Dendritic cell treated with granulocyte-macrophage colony-stimulating factor and Interleukin-4, amounts not matched to agents 40 ng/mL and 50 ng/mL, for 4 days (primary cell): ENCODE measurements at regions not wholly inside any gene's neighbourhood (a gene's known extent, or its start where the extent isn't known, plus 50 kb on each side); places are given as distances from the start of the nearest gene placed in this dataset.

Experiments used
- H3K27ac Mint-ChIP-seq: one replicate; pipeline ENCODE4 v1.8.0; 2022; ENCODE audit warnings: mild to moderate bottlenecking, mixed read lengths
- H3K27me3 Mint-ChIP-seq: one replicate; pipeline ENCODE4 v1.8.0; 2022; ENCODE audit warnings: mild to moderate bottlenecking, mixed read lengths
- H3K36me3 Mint-ChIP-seq: one replicate; pipeline ENCODE4 v1.8.0; 2022; ENCODE audit warnings: low read depth, mixed read lengths
- H3K4me1 Mint-ChIP-seq: one replicate; pipeline ENCODE4 v1.8.0; 2022; ENCODE audit warnings: low read depth, mixed read lengths
- H3K4me3 Mint-ChIP-seq: one replicate; pipeline ENCODE4 v1.8.0; 2022; ENCODE audit warnings: mild to moderate bottlenecking, moderate library complexity, mixed read lengths
- H3K9me3 Mint-ChIP-seq: one replicate; pipeline ENCODE4 v1.8.0; 2022; ENCODE audit warnings: mixed read lengths
- intact Hi-C: fragments of 100-400 bp; cut with micrococcal nuclease; formaldehyde crosslinking; loops from one replicate; pipeline ENCODE4 v1.15.0; 2022

GRCh38 chr16:86891631-86892030 lies 313.3 kb downstream of the FOXL1 start:
- Mint-ChIP-seq H3K4me3 (no peak overlapping the region), H3K27me3 (peaks cover 14% of the 10 kb centered on the region), H3K9me3 (peaks cover 10% of the 10 kb centered on the region), H3K4me1 (no peaks in the 10 kb centered on the region), H3K36me3 (no peaks in the 10 kb centered on the region), H3K27ac (no peak overlapping the region)
- intact Hi-C loops = no loop called here

GRCh38 chr16:86892509-86892908 lies 314.2 kb downstream of the FOXL1 start:
- Mint-ChIP-seq H3K36me3 (no peaks in the 10 kb centered on the region), H3K4me3 (no peak overlapping the region), H3K9me3 (peaks cover 10% of the 10 kb centered on the region), H3K27me3 (peaks cover 14% of the 10 kb centered on the region), H3K4me1 (no peaks in the 10 kb centered on the region), H3K27ac (no peak overlapping the region)
- intact Hi-C loops = no loop called here

GRCh38 chr16:86893506-86893905 lies 315.2 kb downstream of the FOXL1 start:
- intact Hi-C loops = no loop called here

GRCh38 chr16:86894029-86894567 lies 315.7 kb downstream of the FOXL1 start:
- no peaks in the 10 kb centered on the region for H3K4me1 Mint-ChIP-seq

More at GRCh38 chr16:86893506-86893905, 315.2 kb downstream of the FOXL1 start:
- Mint-ChIP-seq H3K36me3 (no peaks in the 10 kb centered on the region), H3K9me3 (peaks cover 10% of the 10 kb centered on the region), H3K4me1 (no peaks in the 10 kb centered on the region), H3K27ac (no peak overlapping the region), H3K4me3 (no peak overlapping the region), H3K27me3 (peaks cover 13% of the 10 kb centered on the region)

GRCh38 chr16:86894925-86895324 lies 316.6 kb downstream of the FOXL1 start:
- H3K27me3 Mint-ChIP-seq = peaks cover 13% of the 10 kb centered on the region
- intact Hi-C loops = no loop called here
- H3K4me3 Mint-ChIP-seq = no peak overlapping the region
- H3K27ac Mint-ChIP-seq = no peak overlapping the region
- no peaks in the 10 kb centered on the region for H3K9me3 Mint-ChIP-seq
- H3K4me1 Mint-ChIP-seq = no peaks in the 10 kb centered on the region
- H3K36me3 Mint-ChIP-seq = no peaks in the 10 kb centered on the region

More at GRCh38 chr16:86894029-86894567, 315.7 kb downstream of the FOXL1 start:
- intact Hi-C loops = no loop called here
- Mint-ChIP-seq H3K4me3 (no peak overlapping the region), H3K27me3 (peaks cover 13% of the 10 kb centered on the region), H3K36me3 (no peaks in the 10 kb centered on the region), H3K9me3 (peaks cover 6% of the 10 kb centered on the region), H3K27ac (no peak overlapping the region)

GRCh38 chr16:86895606-86896005 lies 317.3 kb downstream of the FOXL1 start:
- H3K4me3 Mint-ChIP-seq = no peak overlapping the region
- H3K9me3 Mint-ChIP-seq = no peaks in the 10 kb centered on the region
- no peak overlapping the region for H3K27ac Mint-ChIP-seq
- H3K27me3 Mint-ChIP-seq = peaks cover 13% of the 10 kb centered on the region
- H3K36me3 Mint-ChIP-seq = no peaks in the 10 kb centered on the region
- no peaks in the 10 kb centered on the region for H3K4me1 Mint-ChIP-seq
- intact Hi-C loops = no loop called here

- no peaks in the 10 kb centered on the region for H3K4me1 Mint-ChIP-seq
- H3K27ac Mint-ChIP-seq = no peak overlapping the region
- no peaks in the 10 kb centered on the region for H3K36me3 Mint-ChIP-seq
- H3K9me3 Mint-ChIP-seq = no peaks in the 10 kb centered on the region
- intact Hi-C loops = no loop called here
- no peak overlapping the region for H3K4me3 Mint-ChIP-seq
- H3K27me3 Mint-ChIP-seq = peaks cover 13% of the 10 kb centered on the region
Observed at GRCh38 chr16:86896976-86897375, 318.6 kb downstream of the FOXL1 start.

- intact Hi-C loops = no loop called here
- H3K9me3 Mint-ChIP-seq = no peaks in the 10 kb centered on the region
- no peak overlapping the region for H3K27ac Mint-ChIP-seq
- no peak overlapping the region for H3K4me3 Mint-ChIP-seq
- no peaks in the 10 kb centered on the region for H3K4me1 Mint-ChIP-seq
- no peaks in the 10 kb centered on the region for H3K36me3 Mint-ChIP-seq
- H3K27me3 Mint-ChIP-seq = peaks cover 12% of the 10 kb centered on the region
Observed at GRCh38 chr16:86897486-86897885, 319.1 kb downstream of the FOXL1 start.

- Mint-ChIP-seq H3K36me3 (no peaks in the 10 kb centered on the region), H3K4me3 (no peak overlapping the region), H3K9me3 (no peaks in the 10 kb centered on the region), H3K27me3 (peaks cover 8% of the 10 kb centered on the region), H3K4me1 (no peaks in the 10 kb centered on the region), H3K27ac (no peak overlapping the region)
- intact Hi-C loops = no loop called here
Observed at GRCh38 chr16:86898386-86898785, 320.0 kb downstream of the FOXL1 start.

GRCh38 chr16:86899151-86899550 lies 320.8 kb downstream of the FOXL1 start:
- H3K27me3 Mint-ChIP-seq = peaks cover 9% of the 10 kb centered on the region
- no peaks in the 10 kb centered on the region for H3K36me3 Mint-ChIP-seq
- H3K9me3 Mint-ChIP-seq = no peaks in the 10 kb centered on the region
- intact Hi-C loops = no loop called here
- H3K4me3 Mint-ChIP-seq = no peak overlapping the region
- H3K27ac Mint-ChIP-seq = no peak overlapping the region
- H3K4me1 Mint-ChIP-seq = no peaks in the 10 kb centered on the region

- Mint-ChIP-seq H3K4me3 (no peak overlapping the region), H3K27me3 (peaks cover 11% of the 10 kb centered on the region), H3K36me3 (no peaks in the 10 kb centered on the region), H3K4me1 (no peaks in the 10 kb centered on the region), H3K9me3 (no peaks in the 10 kb centered on the region), H3K27ac (no peak overlapping the region)
- intact Hi-C loops = no loop called here
Observed at GRCh38 chr16:86899757-86900156, 321.4 kb downstream of the FOXL1 start.

- Mint-ChIP-seq H3K36me3 (no peaks in the 10 kb centered on the region), H3K27me3 (peaks cover 11% of the 10 kb centered on the region), H3K9me3 (no peaks in the 10 kb centered on the region), H3K4me1 (no peaks in the 10 kb centered on the region), H3K4me3 (no peak overlapping the region), H3K27ac (no peak overlapping the region)
- intact Hi-C loops = no loop called here
Observed at GRCh38 chr16:86901483-86901882, 323.1 kb downstream of the FOXL1 start.

GRCh38 chr16:86902656-86903001 lies 324.3 kb downstream of the FOXL1 start:
- Mint-ChIP-seq H3K27ac (no peak overlapping the region), H3K4me3 (no peak overlapping the region), H3K36me3 (no peaks in the 10 kb centered on the region), H3K9me3 (no peaks in the 10 kb centered on the region), H3K4me1 (no peaks in the 10 kb centered on the region), H3K27me3 (peaks cover 11% of the 10 kb centered on the region)
- intact Hi-C loops = no loop called here

GRCh38 chr16:86903068-86903467 lies 324.7 kb downstream of the FOXL1 start:
- Mint-ChIP-seq H3K36me3 (no peaks in the 10 kb centered on the region), H3K4me1 (no peaks in the 10 kb centered on the region), H3K27me3 (peaks cover 15% of the 10 kb centered on the region), H3K9me3 (no peaks in the 10 kb centered on the region), H3K27ac (no peak overlapping the region), H3K4me3 (no peak overlapping the region)
- intact Hi-C loops = no loop called here

- H3K4me3 Mint-ChIP-seq = no peak overlapping the region
- intact Hi-C loops = no loop called here
- H3K27ac Mint-ChIP-seq = no peak overlapping the region
- peaks cover 15% of the 10 kb centered on the region for H3K27me3 Mint-ChIP-seq
- no peaks in the 10 kb centered on the region for H3K36me3 Mint-ChIP-seq
- no peaks in the 10 kb centered on the region for H3K9me3 Mint-ChIP-seq
- H3K4me1 Mint-ChIP-seq = no peaks in the 10 kb centered on the region
Observed at GRCh38 chr16:86905302-86905701, 327.0 kb downstream of the FOXL1 start.
